Keratinocyte (primary cell): ENCODE measurements at regions not wholly inside any gene's neighbourhood (a gene's known extent, or its start where the extent isn't known, plus 50 kb on each side); places are given as distances from the start of the nearest gene placed in this dataset.

ENCODE experiments used
- CTCF ChIP-seq, 3 experiments: IDR thresholded peaks in 1 of 3; conservative IDR thresholded peaks in 1 of 3; optimal IDR thresholded peaks in 1 of 3; 2 replicates in 2 of 3; 3 replicates in 1 of 3; pipeline versions ENCODE3 to v1.5.1; 2011; ENCODE audit warnings: low read length in 3 of 3, mild to moderate bottlenecking in 3 of 3, moderate library complexity in 2 of 3, control low read depth in 1 of 3, inconsistent platforms in 1 of 3; ENCODE audit not compliant: insufficient read depth in 2 of 3; ENCODE audit errors: extremely low read depth in 1 of 3
- EZH2 ChIP-seq: IDR thresholded peaks from one replicate; pipeline ENCODE4 v1.6.1; 2012; ENCODE audit warnings: inconsistent platforms, mild to moderate bottlenecking, low read length, moderate library complexity

DNA sequence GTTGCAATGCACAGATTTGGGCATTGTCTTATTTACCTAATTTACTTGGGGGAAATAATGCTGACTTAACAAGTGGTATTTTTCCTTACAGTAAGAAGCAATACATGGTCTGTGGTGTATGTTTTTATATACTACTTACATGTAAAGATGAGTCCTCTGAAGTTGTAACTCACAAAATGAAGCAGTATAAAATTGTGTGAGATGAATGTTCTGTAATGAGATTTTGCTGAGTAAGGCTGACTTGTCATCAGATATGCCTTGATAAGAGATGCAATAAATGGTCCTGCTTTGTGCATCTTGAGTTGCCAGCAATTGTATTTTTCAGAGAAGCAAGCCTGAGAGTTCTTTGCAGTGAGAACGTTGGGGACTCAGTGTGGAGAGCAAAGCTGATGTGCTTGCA is 92.2 kb upstream of the GNAQ start:
- TF ChIP-seq CTCF (optimal IDR thresholded peaks at IDR 0.05 in 1 of 3, IDR thresholded peaks at IDR 0.05 in 1 of 3, conservative IDR thresholded peaks at IDR 0.05 in 1 of 3; ENCODE audit: extremely low read depth in 1 of 3, insufficient read depth in 2 of 3, low read length in 3 of 3) (no peak), EZH2 (no peak)
